GM19025 (cell line): ENCODE measurements at regions not wholly inside any gene's neighbourhood (a gene's known extent, or its start where the extent isn't known, plus 50 kb on each side); places are given as distances from the start of the nearest gene placed in this dataset.

Experiments
- ATAC-seq: cut with Tn5 transposase; IDR thresholded peaks from one replicate; pipeline ENCODE4 v1.9.1; 2021; ENCODE audit warnings: mild to moderate bottlenecking, low read depth, moderate library complexity; ENCODE audit not compliant: unreplicated experiment

DNA sequence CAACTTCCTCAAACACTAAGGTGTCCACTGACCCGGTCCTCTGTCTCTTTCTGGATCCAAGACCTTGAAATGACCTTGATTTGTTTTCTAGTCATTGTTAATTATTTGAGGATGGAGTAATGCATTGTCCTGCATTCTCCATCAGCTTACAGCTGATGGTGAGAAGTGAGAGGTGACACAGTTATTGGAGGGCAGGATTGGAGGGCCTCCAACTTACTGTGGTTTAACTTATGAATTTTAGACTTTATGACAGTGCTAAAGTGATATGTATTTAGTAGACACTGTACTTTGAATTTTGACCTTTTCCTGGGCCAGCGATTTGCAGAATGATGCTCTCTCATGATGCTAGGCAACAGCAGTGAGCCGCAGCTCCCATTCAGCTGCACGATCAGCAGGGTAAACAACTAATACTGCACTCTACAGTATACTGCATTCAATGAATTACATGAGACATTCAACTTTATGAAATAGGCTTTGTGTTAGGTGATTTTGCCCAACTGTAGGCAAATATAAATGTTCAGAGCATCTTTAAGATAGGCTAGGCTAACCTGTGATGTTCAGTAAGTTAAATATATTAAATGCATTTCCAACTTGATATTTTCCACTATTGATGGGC is 200.0 kb upstream of the MEX3C start:
- no peak for ATAC-seq

DNA sequence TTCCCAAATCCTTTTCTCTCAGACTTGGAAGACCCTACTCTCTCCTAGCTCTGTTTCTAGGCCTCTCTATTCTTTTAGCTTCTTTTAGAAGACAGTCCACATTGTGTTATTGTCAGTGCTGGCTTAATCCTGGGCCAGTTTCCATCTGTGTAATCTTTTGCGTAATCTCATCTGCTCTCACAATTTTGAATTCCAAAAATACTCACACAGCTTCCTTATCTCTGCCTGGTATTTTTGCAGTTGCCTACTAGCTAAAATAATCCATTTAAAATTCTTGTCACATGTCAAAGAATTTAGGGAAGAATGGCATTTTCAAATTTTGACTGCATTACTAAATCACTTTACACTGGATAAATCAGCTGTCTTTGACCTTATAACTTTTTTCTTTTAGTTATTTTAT is 200.6 kb upstream of the MEX3C start:
- ATAC-seq: no peak

DNA sequence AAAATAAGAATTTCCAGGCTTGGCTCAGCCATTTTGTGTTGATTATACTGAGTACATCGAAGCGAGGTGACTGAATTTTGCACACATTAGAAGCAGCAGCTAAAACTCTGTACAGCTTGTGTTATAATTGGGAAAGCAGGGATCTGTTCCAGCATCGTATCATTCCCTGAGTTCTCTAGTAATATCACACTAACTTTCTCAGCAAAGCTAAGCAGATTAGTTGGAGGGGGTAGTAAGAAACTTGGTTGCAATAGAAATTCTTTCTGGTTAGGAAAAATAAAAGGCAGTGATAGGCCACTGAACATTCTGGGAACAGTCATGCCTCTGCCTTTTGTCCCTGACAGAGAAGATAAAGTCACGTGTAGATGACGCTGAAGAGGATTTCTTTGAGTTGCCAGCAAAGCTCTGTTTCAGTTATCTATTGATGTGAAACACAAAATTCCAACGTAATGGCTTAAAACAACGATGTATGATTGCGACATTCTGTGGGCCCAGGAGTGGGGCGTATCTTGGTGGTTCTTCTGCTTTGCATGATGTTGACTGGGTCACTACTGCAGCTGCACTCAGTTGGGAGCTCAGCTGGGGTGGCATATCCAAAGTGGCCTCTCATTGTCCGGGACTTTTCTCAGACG is 202.1 kb upstream of the MEX3C start:
- ATAC-seq: no peak

DNA sequence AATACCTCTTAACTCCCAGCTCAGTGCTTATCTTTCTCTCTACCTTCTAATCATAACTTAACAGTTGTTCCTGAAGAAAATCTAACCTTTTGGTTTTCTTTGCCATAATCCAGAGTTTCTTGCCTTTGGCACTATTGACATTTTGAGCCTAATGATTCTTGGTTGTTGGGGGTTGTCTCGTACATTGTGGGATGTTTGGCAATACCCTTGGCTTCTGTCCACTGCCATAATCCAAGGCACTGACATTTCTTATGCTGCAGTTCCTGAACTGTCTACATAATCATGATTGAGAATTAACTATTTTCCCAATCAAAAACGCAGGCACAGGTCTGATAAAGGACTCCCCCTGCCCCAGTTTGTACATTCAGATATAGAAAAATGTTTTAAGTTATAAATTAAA is 203.2 kb upstream of the MEX3C start:
- ATAC-seq: no peak

DNA sequence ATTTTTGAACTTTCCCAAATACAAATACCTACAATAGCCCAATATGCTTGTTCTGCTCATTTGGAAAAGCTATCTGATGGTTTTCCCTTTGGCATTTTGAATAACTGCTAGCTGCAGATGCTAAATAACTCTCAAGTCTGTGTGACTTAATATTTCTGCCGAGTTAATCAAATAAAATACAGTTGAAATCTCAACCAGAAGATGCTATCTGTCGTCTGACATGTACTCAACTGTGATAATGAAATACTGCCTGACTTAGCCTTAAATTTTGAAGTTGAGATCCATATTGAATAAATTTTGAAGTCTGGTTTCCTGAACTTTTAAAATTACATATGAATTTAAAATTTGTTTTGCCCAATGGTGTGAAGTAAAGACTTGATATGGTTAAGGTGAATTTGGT is 204.4 kb upstream of the MEX3C start:
- ATAC-seq: no peak

DNA sequence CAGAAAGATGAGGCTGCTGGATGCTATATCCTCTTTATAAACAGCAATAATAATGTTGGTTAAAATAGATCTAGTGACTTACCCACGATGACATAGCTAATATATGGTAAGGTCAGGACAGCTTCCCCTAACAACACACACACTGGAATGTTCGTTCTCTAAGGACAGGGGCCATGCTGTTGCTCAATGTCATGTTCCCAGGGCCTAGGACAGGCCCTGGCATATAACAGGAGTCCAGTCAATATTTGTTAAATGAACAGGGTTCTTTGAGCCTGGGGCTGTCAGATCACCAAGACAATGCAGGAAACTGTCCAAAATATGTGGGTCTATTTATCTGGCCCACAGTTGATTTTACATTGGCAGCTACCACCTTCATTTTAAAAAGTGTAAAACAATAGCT is 207.1 kb upstream of the MEX3C start:
- ATAC-seq: no peak

DNA sequence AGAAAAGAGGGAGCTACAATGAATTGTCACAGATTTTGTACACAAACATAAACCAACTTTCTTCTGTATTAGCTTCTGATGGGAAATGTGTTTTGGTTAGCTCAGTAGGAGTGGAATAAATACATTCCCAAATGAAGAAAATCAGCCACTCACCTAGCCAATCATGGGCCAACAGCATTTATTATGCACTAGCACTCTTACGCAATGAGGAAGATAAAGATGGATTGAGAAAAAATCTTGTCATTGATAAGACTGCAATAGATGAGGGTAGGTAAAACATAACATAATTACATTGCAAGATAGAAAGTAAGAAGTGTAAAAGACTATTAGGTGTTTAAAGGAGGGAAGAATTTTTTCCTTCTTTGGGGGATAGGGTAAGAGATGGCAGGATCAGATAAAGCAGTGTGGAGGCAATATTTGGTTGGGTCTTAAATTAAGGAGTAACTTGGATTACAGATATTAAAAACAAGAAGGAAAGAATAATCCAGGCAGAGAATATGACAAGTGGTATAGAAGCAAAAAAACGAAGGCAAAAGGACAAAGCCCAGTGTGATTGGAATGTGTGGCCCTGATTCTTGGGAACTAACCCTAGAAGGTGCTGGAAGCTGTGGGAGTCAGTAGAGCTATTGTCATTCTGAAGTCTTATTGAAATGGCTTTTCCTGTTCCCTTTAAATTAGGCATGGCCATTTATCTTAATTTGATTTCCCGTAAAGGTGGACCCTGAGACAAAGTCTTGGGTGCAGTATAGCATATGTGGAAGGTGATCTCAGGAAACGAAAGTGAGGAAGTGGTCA is 208.4 kb upstream of the MEX3C start:
- no peak for ATAC-seq

DNA sequence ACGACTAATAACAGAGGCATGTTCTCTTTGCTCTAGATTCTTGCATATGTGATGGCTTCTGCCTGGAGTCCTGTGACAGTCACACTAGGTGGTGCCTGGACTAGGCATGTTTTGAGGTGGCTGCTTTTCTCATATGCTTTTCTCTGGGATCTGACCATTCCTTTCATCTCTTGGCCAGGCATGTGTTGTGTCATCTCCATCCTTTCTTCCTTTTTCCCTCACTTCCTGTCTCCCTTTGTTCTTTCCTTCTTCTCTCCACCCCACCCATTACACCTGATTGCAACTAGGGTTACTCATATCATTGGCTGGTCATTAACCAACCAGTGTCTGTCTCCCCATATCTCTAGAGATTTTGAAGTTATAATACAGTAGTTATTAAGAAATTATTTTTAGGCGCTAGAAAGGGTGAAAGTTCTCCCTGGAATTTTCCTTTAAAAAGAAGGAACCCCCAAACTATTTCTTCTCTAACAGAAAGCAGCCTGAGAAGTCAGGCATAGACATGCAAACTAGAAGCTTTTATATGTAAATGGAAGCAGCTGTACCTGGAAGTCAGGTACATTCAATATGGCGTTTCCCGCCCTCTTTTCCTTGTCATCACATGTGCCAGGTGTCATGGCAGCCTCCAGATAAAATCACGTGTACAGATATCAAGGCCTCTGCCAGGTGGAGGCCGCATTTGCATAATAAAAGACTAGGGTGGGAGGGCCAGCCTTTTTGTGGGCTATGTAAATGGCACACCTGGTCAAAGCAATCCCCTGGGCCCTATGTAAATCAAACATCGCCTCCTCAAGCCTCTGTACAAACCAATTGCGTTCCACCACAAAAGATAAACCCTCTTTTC is 220.4 kb upstream of the MEX3C start:
- no peak for ATAC-seq

DNA sequence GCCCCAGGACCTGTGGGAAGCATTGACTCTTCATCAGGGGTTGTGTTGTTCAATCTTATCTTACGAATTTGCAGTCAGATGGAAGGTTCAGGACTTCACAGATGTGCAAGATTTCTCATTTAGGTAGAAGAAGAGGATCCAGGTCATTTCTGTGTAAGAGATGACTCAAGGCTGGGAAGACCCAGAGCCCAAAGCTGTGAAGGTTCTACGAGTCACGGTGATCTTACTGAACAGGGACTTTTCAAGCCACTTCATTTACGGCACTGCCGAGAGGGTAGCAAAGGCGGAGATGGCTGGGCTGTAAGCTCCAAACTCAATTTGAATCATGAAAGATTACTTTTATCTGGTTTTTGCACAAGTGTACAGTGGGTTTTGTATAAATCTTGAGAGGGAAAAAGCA is 228.0 kb upstream of the MEX3C start:
- peak; percentile 76 for ATAC-seq

DNA sequence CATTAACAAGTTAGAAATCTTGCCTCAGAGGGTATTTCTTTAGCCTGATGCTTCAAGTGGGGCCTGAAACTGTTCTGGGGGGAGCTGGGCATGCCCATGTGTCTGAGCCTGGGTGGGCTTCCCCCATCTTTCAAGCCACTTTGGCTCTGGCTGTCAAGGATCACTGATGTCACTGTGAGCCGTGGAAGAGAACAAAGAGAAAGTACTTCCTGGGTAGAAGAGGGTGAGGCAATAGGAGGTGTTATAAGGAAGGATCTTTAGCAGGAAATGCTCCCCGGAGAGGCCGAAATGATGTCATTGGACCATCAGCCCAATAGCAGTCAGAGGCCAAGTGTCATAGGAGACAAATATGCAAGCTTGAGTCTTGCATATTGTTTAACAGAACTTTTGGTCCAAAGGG is 228.4 kb upstream of the MEX3C start:
- ATAC-seq: peak; percentile 32

DNA sequence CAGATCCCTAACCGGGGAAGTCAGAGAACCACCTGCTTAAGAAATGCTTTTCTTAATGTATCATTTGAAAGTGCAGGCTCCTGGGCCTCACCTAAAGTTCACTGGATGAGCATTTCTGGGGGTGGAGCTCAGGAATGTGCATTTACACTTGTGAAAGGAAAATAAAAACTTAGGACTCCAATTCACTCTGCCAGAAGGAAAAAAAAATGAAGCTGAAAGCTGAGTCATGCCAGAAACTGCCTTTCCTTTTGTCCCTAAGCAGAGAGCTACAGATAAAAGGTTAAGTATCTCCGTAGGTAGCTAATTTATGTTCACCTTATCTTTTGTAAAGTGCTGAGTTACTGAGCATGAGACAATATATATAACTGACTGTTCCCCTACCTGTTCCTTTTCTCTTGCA is 229.5 kb upstream of the MEX3C start:
- ATAC-seq: no peak

DNA sequence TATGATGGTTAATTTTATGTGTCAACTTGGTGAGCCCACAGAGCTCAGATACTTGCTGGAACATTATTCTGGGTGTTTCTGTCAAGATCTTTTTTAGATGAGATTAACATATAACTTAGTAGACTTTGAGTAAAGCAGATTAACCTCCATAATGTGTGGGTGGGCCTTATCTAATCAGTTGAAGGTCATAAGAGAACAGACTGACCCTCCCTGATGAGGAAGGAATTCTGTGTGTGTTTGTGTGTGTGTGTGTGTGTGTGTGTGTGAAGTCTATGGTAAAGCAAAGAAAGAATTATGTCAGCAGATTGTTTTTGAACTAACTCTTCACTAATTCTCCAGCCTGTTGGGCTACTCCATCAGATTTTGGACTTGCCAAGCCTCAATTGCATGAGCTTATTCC is 232.2 kb upstream of the MEX3C start:
- ATAC-seq: no peak

DNA sequence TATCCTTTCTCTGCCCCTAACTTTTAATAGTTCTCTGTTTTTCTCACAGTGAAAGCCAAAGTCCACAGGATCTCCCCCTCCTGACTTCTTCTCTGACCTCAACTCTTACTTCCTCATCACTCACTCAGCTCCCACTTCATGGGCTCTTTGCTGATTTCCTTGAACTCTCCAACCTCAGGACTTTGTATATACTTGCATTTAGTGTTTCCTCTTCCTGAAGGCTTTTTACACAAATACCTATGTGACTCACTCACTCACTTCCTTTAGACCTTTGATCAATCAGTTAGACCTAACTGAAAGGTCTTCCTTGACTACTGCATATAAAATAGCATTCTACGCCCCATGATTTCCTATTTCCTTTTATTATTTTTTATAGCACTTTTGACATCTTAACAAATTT is 233.1 kb upstream of the MEX3C start:
- ATAC-seq: no peak

DNA sequence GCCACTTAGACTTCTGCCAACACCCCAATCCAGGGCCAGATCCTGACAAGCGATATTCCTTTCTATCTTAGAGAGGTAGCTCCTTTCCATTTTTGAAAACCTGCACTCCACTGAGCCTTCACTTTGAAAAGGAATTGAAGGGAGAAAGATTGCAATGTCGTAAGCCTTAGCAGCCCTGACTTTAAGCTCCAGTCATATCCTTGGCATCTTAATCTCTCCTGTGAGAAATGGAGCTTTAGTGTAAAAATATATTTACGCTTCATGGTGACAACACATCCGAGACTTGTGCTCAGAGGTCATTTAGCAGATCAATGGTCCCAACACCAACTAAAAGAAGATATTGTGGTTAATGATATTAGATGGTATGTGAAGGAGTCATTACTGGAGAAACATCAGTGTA is 235.8 kb upstream of the MEX3C start:
- ATAC-seq: no peak

DNA sequence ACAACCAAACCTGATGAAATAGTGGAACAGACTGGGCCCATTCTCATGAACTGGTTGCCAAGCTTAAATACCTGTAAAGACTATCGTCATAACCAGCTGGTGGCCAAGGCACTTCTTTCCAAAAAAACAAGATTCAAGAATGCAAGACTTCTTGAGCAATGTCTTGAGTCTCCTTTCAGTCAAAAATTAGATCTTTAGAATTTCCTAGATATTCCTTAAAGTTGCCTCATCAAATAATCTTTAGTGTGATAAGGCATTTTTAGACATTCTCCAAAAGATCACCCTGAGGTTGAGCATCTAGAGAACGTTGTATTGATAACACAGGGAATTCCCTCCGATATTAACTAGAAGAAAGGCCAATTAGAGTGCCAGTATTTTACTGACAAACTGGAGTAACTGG is 236.4 kb upstream of the MEX3C start:
- ATAC-seq: no peak

DNA sequence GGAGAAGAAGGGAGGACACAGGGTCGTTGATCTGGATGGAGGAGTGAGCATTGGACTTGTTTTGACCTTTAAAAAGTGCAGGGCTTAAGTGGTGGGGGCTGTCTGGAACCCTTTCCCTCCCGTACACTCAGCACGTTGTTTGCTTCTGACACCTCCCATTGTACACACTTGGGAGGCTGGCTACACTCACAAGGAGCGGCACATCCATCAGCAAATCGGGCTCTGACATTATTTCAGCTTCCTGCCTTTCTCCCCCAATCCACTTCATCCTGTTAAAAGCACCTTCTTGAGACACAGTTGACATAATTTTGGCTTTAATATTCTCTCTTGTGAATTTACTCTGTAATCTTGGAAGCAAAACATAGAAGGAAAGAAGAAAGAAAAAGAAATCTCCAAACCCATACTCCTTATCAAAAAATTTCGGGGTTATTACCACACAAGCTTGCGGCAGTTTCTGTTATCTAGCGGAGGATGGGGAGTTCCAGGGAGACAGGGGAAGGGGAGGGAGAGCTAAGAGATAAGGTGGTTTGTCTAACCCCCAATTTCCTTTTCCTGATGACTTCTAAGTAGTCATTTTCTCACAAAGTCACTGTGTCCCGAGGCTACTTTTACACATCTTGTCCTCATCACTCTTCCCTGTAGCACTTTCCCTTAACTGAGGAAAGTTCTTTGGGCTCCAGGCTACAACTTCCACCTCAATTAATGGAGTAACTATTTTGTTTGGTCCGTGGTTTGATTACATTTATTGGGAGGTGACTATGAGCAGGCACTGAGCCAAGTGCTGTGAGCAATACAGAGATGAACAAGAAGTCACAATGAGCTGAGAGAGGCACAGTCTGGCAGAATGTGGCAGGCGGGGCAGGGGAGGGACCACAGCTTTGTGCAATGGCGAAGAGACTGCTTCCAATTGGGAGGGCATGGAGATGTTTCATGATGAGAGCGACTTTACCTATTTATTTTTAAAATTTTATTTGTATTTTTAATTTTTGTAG is 240.1 kb upstream of the MEX3C start:
- no peak for ATAC-seq

DNA sequence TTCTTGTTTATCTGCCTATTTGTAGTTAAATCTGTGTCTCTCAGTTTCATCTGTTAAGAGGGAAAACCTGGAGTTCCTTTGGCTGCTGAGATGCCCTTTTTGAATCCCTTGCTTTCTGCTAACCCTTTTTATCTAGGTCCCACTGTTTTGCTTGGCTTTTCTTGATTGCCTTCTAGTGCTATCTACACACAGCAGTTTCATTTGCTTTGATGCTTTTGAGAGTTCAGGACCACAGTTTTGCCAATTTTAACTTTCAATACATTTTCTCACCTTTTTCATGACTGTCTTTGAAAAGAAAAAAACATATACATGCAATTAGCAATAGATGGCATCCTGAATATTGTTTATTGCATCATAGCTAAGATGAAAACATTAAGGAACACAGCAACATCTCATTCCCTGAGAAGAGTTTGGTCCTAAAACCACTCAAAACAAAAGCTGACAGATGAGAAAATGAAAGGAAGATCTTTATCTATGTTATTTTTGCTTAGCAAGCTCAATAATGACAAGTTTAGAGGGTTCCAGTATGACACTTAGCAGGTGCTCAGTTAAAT is 241.4 kb upstream of the MEX3C start:
- ATAC-seq: no peak

DNA sequence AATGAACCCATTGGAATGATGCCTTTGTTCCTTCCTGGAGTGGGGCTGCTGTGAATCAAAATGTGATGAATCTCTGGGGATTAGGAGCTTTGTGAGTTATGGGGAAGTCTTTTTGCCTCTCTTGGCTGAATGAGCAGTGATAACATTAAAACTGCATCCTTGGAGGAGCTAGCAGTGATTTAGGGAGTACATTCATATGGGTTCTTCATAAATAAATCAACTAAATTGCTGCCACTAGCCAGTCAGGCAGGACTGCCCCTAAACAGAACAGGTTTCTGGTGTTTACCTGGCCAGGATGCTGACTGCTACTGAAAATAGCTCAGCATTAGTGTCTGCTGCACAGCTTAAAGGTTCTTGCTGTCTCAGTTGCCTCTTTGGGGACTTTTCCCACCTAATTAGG is 244.5 kb upstream of the MEX3C start:
- ATAC-seq: no peak

DNA sequence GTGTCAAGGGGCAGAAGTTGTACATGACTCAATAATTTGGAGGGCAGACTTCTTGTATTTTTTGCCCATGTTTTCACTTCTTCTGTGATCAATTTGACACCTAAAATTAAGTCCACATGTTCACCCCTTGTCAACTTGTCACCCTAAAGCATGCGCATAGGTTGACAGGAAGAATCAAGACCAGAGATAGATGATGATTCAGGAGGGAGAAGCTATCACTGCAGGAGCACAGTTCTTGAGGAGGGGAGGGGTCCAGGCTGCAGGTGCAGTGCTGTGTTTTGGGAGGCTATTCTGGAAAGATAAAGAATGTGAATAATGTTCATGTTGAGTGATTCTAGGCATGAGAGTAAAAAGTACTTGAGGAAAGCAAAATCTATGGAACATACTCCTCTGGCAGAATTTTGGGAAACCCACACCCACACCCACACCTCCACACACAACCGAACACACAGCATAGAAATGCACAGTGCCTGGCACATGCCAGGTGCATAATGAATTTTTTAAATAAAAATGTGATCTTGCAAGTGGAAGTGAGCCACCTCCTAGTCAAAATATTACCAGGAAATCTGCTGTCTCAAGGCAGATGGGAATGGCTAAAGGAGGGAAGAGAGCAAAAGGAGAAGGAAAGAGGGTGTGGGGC is 249.2 kb upstream of the MEX3C start:
- no peak for ATAC-seq
